DMS53 treated with DMSO at 0.1 percent for 48 hours (cell line): ENCODE measurements at regions not wholly inside any gene's neighbourhood (a gene's known extent, or its start where the extent isn't known, plus 50 kb on each side); places are given as distances from the start of the nearest gene placed in this dataset.

Experiments used
- DNase-seq: peaks from one replicate; lab custom pipeline; 2025; ENCODE audit not compliant: unreplicated experiment; lab: John Stamatoyannopoulos, UW

- DNase-seq = no peak
Measured at GRCh38 chr14:41409806-41410205, 196.9 kb upstream of the LRFN5 start.

GRCh38 chr14:41404126-41404525 lies 202.6 kb upstream of the LRFN5 start:
- DNase-seq = no peak

- no peak for DNase-seq
Measured at GRCh38 chr14:41403360-41403759, 203.3 kb upstream of the LRFN5 start.

- no peak for DNase-seq
Measured at GRCh38 chr14:41397926-41398325, 208.8 kb upstream of the LRFN5 start.

GRCh38 chr14:41393512-41393911 lies 213.2 kb upstream of the LRFN5 start:
- no peak for DNase-seq

- no peak for DNase-seq
Measured at GRCh38 chr14:41392226-41392625, 214.4 kb upstream of the LRFN5 start.

GRCh38 chr14:41389355-41389754 lies 217.3 kb upstream of the LRFN5 start:
- no peak for DNase-seq

GRCh38 chr14:41385797-41386196 lies 220.9 kb upstream of the LRFN5 start:
- no peak for DNase-seq

- no peak for DNase-seq
Measured at GRCh38 chr14:41380017-41380416, 226.7 kb upstream of the LRFN5 start.

- no peak for DNase-seq
Measured at GRCh38 chr14:41378526-41378925, 228.2 kb upstream of the LRFN5 start.

GRCh38 chr14:41377932-41378331 lies 228.7 kb upstream of the LRFN5 start:
- DNase-seq = no peak

- DNase-seq = no peak
Measured at GRCh38 chr14:41374092-41374491, 232.6 kb upstream of the LRFN5 start.

- DNase-seq = no peak
Measured at GRCh38 chr14:41362139-41362538, 244.5 kb upstream of the LRFN5 start.

GRCh38 chr14:41360126-41360525 lies 246.6 kb upstream of the LRFN5 start:
- no peak for DNase-seq

GRCh38 chr14:41355866-41356265 lies 250.8 kb upstream of the LRFN5 start:
- DNase-seq = no peak

- DNase-seq = no peak
Measured at GRCh38 chr14:41350476-41350875, 256.2 kb upstream of the LRFN5 start.

GRCh38 chr14:41349289-41349910 lies 257.3 kb upstream of the LRFN5 start:
- DNase-seq = no peak

GRCh38 chr14:41343857-41344256 lies 262.8 kb upstream of the LRFN5 start:
- no peak for DNase-seq

- no peak for DNase-seq
Measured at GRCh38 chr14:41313196-41313595, 293.5 kb upstream of the LRFN5 start.

- no peak for DNase-seq
Measured at GRCh38 chr14:41303506-41303905, 303.2 kb upstream of the LRFN5 start.

- DNase-seq = no peak
Measured at GRCh38 chr14:41302776-41303175, 303.9 kb upstream of the LRFN5 start.

- DNase-seq = no peak
Measured at GRCh38 chr14:41299924-41300323, 306.8 kb upstream of the LRFN5 start.

- no peak for DNase-seq
Measured at GRCh38 chr14:41298328-41298690, 308.4 kb upstream of the LRFN5 start.
